AG04450 (cell line): ENCODE measurements at regions not wholly inside any gene's neighbourhood (a gene's known extent, or its start where the extent isn't known, plus 50 kb on each side); places are given as distances from the start of the nearest gene placed in this dataset.

Source experiments
- CTCF ChIA-PET: fragments of 300-600, 350-600 bp; formaldehyde crosslinking; extraction: SDS; loops from one replicate; lab custom pipeline; 2022; ENCODE audit warnings: antibody characterized with exemption, inconsistent platforms; lab: Charles Lee
- POLR2A ChIA-PET: fragments of 350-600 bp; formaldehyde crosslinking; extraction: SDS; loops from one replicate; lab custom pipeline; 2021; ENCODE audit warnings: antibody characterized with exemption, inconsistent platforms; lab: Yijun Ruan, JAX
- DNase-seq: peaks from one replicate; pipeline ENCODE4 v3.0.0-alpha.2; 2011; ENCODE audit warnings: low read depth, low spot score
- H3K27ac ChIP-seq: one replicate; pipeline ENCODE4 v1.5.1; 2012; ENCODE audit warnings: low read depth, low read length, control low read depth
- H3K27me3 ChIP-seq: one replicate; pipeline ENCODE4 v1.6.0; 2012; ENCODE audit warnings: low read length; ENCODE audit not compliant: control insufficient read depth, insufficient read depth
- H3K4me3 ChIP-seq: 2 replicates; pipeline ENCODE4 v1.5.1; 2011; ENCODE audit warnings: mild to moderate bottlenecking, low read depth, low read length, control low read depth
- H3K9me3 ChIP-seq: 2 replicates; pipeline ENCODE4 v1.5.1; 2012; ENCODE audit warnings: low read length; ENCODE audit not compliant: control insufficient read depth, insufficient read depth
- TF ChIP-seq, protein P1 (sequence below): IDR thresholded peaks from 2 replicates; pipeline ENCODE4 v1.5.1; 2011; ENCODE audit warnings: low read depth, low read length, control low read depth, inconsistent platforms

DNA sequence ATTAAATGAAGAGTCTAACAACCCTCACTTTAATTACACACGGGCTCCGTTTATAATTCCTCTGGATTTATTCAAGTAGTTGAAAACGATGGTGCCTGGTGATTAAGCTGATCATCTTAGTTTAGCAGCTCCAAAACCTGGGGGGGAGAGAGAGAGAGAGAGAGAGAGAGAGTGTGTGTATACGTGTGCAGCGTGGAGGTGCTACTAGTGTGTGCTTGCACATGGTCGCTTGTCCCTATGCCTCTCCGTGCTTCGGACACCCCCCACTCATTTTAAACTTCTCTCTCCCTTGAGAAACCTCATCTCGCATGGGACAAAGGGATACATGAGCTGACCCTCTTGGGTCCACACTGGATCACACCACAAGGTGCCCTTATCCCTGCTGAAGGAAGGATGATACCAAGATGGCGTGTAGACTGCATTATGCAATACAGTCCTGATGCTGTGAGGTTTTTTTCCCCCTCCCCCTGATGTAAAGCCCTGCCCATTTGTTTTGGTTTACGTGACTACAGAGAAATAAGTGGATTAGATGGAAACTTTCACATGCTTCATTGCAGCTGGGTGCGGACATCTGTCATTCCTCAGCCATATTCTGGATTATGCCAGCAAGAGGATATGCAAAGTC is 320.8 kb downstream of the ZNF536 start:
- ChIA-PET CTCF (interaction anchor here (2.2 kb wide), 1 partner anchor 10 kb away, joined by 7 read pairs; no protein-coding TSS in a partner anchor), POLR2A (no interaction called here)
- no peak for DNase-seq
- Histone ChIP-seq H3K27me3 (peaks cover 25% of the 10 kb centered on the region), H3K4me3 (no peak overlapping the region), H3K27ac (no peak overlapping the region), H3K9me3 (no peaks in the 10 kb centered on the region)
- TF ChIP-seq, protein P1, sequence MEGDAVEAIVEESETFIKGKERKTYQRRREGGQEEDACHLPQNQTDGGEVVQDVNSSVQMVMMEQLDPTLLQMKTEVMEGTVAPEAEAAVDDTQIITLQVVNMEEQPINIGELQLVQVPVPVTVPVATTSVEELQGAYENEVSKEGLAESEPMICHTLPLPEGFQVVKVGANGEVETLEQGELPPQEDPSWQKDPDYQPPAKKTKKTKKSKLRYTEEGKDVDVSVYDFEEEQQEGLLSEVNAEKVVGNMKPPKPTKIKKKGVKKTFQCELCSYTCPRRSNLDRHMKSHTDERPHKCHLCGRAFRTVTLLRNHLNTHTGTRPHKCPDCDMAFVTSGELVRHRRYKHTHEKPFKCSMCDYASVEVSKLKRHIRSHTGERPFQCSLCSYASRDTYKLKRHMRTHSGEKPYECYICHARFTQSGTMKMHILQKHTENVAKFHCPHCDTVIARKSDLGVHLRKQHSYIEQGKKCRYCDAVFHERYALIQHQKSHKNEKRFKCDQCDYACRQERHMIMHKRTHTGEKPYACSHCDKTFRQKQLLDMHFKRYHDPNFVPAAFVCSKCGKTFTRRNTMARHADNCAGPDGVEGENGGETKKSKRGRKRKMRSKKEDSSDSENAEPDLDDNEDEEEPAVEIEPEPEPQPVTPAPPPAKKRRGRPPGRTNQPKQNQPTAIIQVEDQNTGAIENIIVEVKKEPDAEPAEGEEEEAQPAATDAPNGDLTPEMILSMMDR = no peak

DNA sequence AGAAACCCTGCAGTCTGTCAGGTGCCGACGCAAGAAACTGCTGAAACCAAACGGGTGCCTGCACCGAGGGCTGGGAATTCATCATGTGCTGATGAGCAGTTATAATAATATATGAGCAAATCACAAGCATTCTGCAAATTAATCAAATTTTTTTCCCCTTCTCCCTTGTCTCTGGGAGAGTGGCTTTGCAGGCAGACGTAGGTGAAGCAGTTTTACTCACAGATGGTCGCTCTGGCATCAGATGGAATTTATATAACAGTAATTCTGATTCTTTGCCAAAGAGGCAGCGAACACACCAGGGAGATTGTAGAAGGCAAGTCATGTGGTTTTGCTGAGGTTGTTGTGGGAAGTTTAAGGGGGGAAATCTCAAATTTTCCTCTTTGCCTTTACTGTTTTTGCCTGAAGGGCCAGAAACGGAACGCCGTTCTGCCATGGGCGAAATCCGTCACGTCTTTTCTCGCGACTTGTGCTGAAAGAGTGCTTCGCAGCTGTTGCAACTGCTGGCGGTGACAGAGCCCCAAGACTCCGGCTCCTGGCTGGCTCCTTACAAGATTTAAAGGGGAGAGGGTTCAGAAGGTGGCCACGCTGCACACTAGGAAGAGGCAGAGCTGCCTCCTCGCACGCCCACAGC is 320.1 kb downstream of the ZNF536 start:
- Histone ChIP-seq H3K27ac (no peak overlapping the region), H3K4me3 (no peak overlapping the region), H3K9me3 (no peaks in the 10 kb centered on the region), H3K27me3 (peaks cover 25% of the 10 kb centered on the region)
- POLR2A ChIA-PET = no interaction called here
- TF ChIP-seq, protein P1 = no peak
- CTCF ChIA-PET = no interaction called here
- DNase-seq = no peak

DNA sequence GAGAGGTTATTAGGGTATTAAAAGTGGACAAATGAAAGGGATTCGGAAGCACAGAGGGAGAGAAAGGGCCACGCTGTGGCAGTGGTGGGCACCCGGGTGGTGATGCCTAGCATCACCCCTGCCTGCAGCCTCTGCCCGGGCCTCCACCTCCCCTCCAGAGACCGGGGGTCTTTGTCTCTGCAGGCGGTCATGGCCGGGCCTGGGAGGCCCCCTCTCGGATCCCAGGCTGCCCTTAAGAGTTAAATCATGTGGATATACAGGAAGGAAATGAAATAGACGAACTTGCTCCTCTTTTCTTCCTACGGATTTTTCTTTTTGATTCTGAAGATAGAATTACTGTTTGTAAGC is 319.6 kb downstream of the ZNF536 start:
- Histone ChIP-seq H3K27me3 (peaks cover 29% of the 10 kb centered on the region), H3K4me3 (no peak overlapping the region), H3K9me3 (no peaks in the 10 kb centered on the region), H3K27ac (no peak overlapping the region)
- POLR2A ChIA-PET = no interaction called here
- TF ChIP-seq, protein P1 = no peak
- no peak for DNase-seq
- CTCF ChIA-PET = no interaction called here

DNA sequence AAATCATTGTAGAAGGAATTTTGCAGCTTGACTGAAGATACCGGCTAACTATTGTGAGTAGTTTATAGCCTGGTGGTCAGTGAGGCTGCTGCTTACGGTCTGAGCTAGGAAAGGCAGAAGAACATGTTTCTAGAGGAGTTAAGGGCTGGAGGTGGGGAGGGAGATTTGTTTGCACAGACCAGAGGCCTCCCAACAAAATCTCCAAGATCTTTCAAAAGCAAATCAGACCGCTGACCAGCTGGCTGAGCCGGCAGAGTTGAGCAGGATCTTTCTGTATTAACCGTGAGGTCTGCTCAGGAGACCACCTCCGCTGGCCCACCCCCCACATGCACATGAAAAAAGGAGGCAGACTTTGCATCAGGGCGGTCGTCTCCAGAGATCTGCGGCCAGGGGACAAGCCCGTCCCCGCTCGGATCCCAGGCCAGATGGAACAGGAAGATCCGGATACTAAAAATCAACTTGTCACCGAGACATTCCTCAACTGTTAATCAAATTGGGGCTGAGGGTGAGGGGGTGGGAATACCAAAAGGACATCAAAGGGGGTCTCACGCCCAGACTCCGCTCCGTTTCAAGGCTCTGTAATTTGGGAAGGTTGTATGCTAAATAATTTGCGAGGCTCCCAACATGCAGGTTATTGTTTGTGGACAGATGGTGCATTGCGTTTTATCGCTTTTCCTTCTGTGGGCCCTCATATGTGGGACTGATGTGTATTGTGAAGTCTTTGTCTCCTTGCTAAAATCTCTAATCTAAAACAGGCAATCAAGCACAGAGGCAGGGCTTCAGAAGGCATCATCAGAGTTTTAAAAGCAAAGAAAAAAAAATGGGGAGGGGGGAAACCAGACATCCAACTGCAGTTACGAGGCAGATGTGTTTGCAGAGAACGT is 319.0 kb downstream of the ZNF536 start:
- Histone ChIP-seq H3K4me3 (no peak overlapping the region), H3K9me3 (no peaks in the 10 kb centered on the region), H3K27ac (no peak overlapping the region), H3K27me3 (peaks cover 35% of the 10 kb centered on the region)
- TF ChIP-seq, protein P1 = no peak
- ChIA-PET CTCF (interaction anchor here (1.0 kb wide), 1 partner anchor 24 kb away, joined by 3 read pairs; no protein-coding TSS in a partner anchor), POLR2A (no interaction called here)
- DNase-seq = no peak
